Right ventricle myocardium superior (tissue), 1 donor: ENCODE measurements at regions not wholly inside any gene's neighbourhood (a gene's known extent, or its start where the extent isn't known, plus 50 kb on each side); places are given as distances from the start of the nearest gene placed in this dataset.
A peak's percentile ranks its signal among the peaks of the same experiment; 100 is the strongest.

Source experiments
- microRNA-seq: library from miRNA; unstranded; fragments of <30 nt; microRNA quantifications from one replicate; pipeline ENCODE4 v1.2.0, GENCODE V29; 2020
- donor health status: DM: no; HTN: yes; CAD: no; lungs with severe emphysema.

Small RNAs in the stretch of these regions (microRNA-seq; reads per million reads assigned to microRNA genes)
- 413 reads per million, percentile 73 among the genes with 10 or more reads in this experiment for gene MIR148A
